OCI-LY1 (cell line): ENCODE measurements at regions not wholly inside any gene's neighbourhood (a gene's known extent, or its start where the extent isn't known, plus 50 kb on each side); places are given as distances from the start of the nearest gene placed in this dataset.

ENCODE experiments used
- CTCF ChIP-seq: fragments of 200-600 bp; sonication (generic), shearing (Covaris generic); IDR thresholded peaks from 2 replicates; pipeline ENCODE4 v1.5.1; 2017; ENCODE audit warnings: mild to moderate bottlenecking, antibody characterized with exemption, low read length, moderate library complexity, mixed read lengths
- EZH2 ChIP-seq: fragments of 200-600 bp; sonication (generic), shearing (Covaris generic); IDR thresholded peaks from 2 replicates; pipeline ENCODE4 v1.8.0; 2017; ENCODE audit warnings: borderline replicate concordance, mixed run types, mild to moderate bottlenecking, antibody characterized with exemption, low read length, moderate library complexity, mixed read lengths

- TF ChIP-seq EZH2 (no peak), CTCF (no peak)
Observed at GRCh38 chr9:101858026-101858425, 119.6 kb upstream of the GRIN3A start.
